Naive thymus-derived CD4-positive, alpha-beta T cell (primary cell): ENCODE measurements at regions not wholly inside any gene's neighbourhood (a gene's known extent, or its start where the extent isn't known, plus 50 kb on each side); places are given as distances from the start of the nearest gene placed in this dataset.

Source experiments
- ATAC-seq: fragments of 150-1000 bp; cut with Tn5 transposase; 2 replicates; pipeline ENCODE4 v1.10.0; 2021; ENCODE audit warnings: mild to moderate bottlenecking, moderate library complexity
- CTCF ChIA-PET: fragments of 350-600 bp; sonication (Branson Sonifier 250); formaldehyde crosslinking; loops from one replicate; lab custom pipeline; 2021; ENCODE audit warnings: antibody characterized with exemption; lab: Charles Lee
- POLR2A ChIA-PET: fragments of 350-600 bp; sonication (Branson Sonifier 250); formaldehyde crosslinking; loops from one replicate; lab custom pipeline; 2021; ENCODE audit warnings: antibody characterized with exemption, inconsistent platforms; lab: Charles Lee
- DNase-seq, 9 donors: peaks; one replicate each; pipeline versions ENCODE4 v3.0.0 to v3.0.0-alpha.2; 2020 to 2022; ENCODE audit warnings: mixed read lengths in 1 of 9
- H3K27ac ChIP-seq: one replicate; pipeline ENCODE4 v1.7.0; 2013; ENCODE audit warnings: mild to moderate bottlenecking, low read depth, low read length, moderate library complexity
- H3K27me3 ChIP-seq, 2 donors: one replicate each; pipeline ENCODE4 v1.7.0; 2013; ENCODE audit warnings: low read length in 2 of 2, mild to moderate bottlenecking in 2 of 2, moderate library complexity in 2 of 2; ENCODE audit not compliant: control insufficient read depth in 2 of 2, insufficient read depth in 2 of 2
- H3K36me3 ChIP-seq, 3 experiments: 1 replicate in 2 of 3; 2 replicates in 1 of 3; pipeline ENCODE4 v1.7.0; 2013; ENCODE audit warnings: low read length in 3 of 3, mild to moderate bottlenecking in 3 of 3, moderate library complexity in 1 of 3; ENCODE audit not compliant: insufficient read depth in 3 of 3, control insufficient read depth in 2 of 3
- H3K4me1 ChIP-seq, 2 donors: one replicate each; pipeline ENCODE4 v1.7.0; 2013; ENCODE audit warnings: low read length in 2 of 2, mild to moderate bottlenecking in 2 of 2, moderate library complexity in 1 of 2; ENCODE audit not compliant: control insufficient read depth in 2 of 2, insufficient read depth in 2 of 2
- H3K4me3 ChIP-seq: 2 replicates; pipeline ENCODE4 v1.7.0; 2013; ENCODE audit warnings: mild to moderate bottlenecking, low read length
- H3K9me3 ChIP-seq, 3 experiments: 1 replicate in 2 of 3; 2 replicates in 1 of 3; pipeline ENCODE4 v1.7.0; 2013; ENCODE audit warnings: low read length in 3 of 3; ENCODE audit not compliant: control insufficient read depth in 2 of 3
- H3K27ac Mint-ChIP-seq, 9 donors: one replicate each; pipeline ENCODE4 v1.8.0; 2020 to 2022; ENCODE audit warnings: mixed read lengths in 9 of 9, mild to moderate bottlenecking in 8 of 9, moderate library complexity in 5 of 9, inconsistent platforms in 2 of 9
- H3K27me3 Mint-ChIP-seq, 5 donors: one replicate each; pipeline ENCODE4 v1.8.0; 2021 to 2022; ENCODE audit warnings: mixed read lengths in 5 of 5, mild to moderate bottlenecking in 1 of 5
- H3K36me3 Mint-ChIP-seq, 5 donors: one replicate each; pipeline ENCODE4 v1.8.0; 2020 to 2022; ENCODE audit warnings: mixed read lengths in 5 of 5, mild to moderate bottlenecking in 3 of 5, inconsistent platforms in 1 of 5
- H3K4me1 Mint-ChIP-seq, 7 donors: one replicate each; pipeline ENCODE4 v1.8.0; 2020 to 2022; ENCODE audit warnings: mixed read lengths in 7 of 7, mild to moderate bottlenecking in 3 of 7, inconsistent platforms in 1 of 7
- H3K4me3 Mint-ChIP-seq, 10 donors: one replicate each; pipeline ENCODE4 v1.8.0; 2020 to 2022; ENCODE audit warnings: mild to moderate bottlenecking in 10 of 10, mixed read lengths in 10 of 10, moderate library complexity in 6 of 10, inconsistent platforms in 2 of 10
- H3K9me3 Mint-ChIP-seq, 11 donors: one replicate each; pipeline ENCODE4 v1.8.0; 2020 to 2022; ENCODE audit warnings: mixed read lengths in 11 of 11, mild to moderate bottlenecking in 4 of 11, inconsistent platforms in 1 of 11, moderate library complexity in 1 of 11
- intact Hi-C, 2 donors: fragments of 100-400 bp; cut with micrococcal nuclease; formaldehyde crosslinking; loops; one replicate each; pipeline ENCODE4 v1.15.1; 2023

DNA sequence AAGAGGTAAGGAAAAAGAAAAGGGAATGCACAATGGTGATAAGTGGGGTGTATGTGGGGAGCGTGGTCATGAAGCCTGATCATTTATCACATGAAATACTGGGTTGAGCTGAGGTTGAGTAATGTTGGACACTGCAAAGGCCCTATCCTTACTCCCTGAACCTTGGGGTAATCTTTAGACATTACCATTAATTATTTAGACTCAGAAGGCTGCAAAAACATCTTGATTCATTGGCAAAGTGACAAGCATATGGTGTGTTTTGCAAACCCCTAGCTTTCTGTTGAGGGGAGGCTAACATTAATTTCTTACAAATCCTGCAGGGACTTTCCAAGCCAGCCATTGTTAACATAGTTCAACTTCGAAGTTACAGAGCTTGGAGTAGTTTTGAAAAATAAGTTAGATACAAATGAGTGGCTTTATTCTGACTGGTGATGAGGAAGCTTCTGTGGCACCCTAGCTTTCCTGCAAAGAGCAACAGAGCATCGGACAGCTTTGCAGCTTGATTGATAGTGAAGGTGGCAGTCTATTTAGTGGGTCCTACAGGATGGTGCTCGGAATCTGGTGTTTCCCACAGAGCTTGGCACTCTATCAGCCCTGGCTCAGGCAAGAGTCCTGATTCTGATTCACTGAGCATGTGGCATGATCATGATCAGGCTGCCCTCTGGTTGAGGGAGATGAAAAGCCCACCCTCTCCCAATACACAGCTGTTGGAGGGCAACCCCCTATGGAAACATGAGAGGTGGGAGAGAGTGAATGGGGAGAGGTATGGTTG is 153.7 kb upstream of the NPVF start:
- POLR2A ChIA-PET: no interaction called here
- Mint-ChIP-seq H3K4me3 (no peak overlapping the region), H3K4me1 (peaks cover 0 to 2% (median 0%) of the 10 kb centered on the region in 7 donors)

DNA sequence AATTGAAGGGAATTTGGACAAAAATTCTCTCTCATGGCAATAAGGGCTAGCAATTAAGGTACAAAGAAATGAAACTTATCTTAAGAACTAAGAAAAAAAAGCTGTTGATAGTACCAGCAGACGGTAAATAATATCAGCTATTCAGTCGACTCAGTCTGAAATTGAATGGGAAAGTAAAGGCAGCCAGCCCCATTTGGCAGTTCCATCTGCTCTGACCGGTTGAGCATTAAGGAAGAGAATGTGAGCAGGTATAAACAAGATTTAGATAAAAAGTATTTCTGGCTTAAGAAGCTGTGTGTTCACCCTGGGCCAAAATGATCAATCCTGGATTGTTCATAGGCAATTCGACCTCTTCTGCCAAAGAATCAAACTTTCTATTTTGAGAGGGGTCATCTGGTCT is 154.6 kb upstream of the NPVF start:
- peaks cover 4 to 27% (median 12%) of the 10 kb centered on the region in 5 donors for H3K27me3 Mint-ChIP-seq
- no peak overlapping the region for H3K27ac ChIP-seq
- no peak overlapping the region for H3K27ac Mint-ChIP-seq
- no peaks in the 10 kb centered on the region for H3K36me3 ChIP-seq
- no peaks in the 10 kb centered on the region for H3K36me3 Mint-ChIP-seq
- no peaks in the 10 kb centered on the region for H3K27me3 ChIP-seq
- intact Hi-C loops: no loop called here
- no peaks in the 10 kb centered on the region for H3K9me3 Mint-ChIP-seq
- DNase-seq (no peak), ATAC-seq (no peak)
- POLR2A ChIA-PET: no interaction called here
- no peak overlapping the region for H3K4me3 ChIP-seq
- no peak overlapping the region for H3K4me3 Mint-ChIP-seq
- no peaks in the 10 kb centered on the region for H3K4me1 ChIP-seq
- no peaks in the 10 kb centered on the region for H3K9me3 ChIP-seq
- H3K4me1 Mint-ChIP-seq: peaks cover 0 to 2% (median 0%) of the 10 kb centered on the region in 7 donors
- CTCF ChIA-PET: interaction anchor here (0.6 to 1.8 kb wide), 2 partner anchors 78 to 185 kb away, joined by 3 to 6 read pairs; no protein-coding TSS in a partner anchor

More for the DNA sequence above, 153.7 kb upstream of the NPVF start:
- Histone ChIP-seq H3K4me3 (no peak overlapping the region), H3K9me3 (no peaks in the 10 kb centered on the region), H3K27me3 (no peaks in the 10 kb centered on the region), H3K4me1 (no peaks in the 10 kb centered on the region), H3K27ac (no peak overlapping the region), H3K36me3 (no peaks in the 10 kb centered on the region)
- Mint-ChIP-seq H3K27ac (no peak overlapping the region), H3K9me3 (no peaks in the 10 kb centered on the region), H3K27me3 (peaks cover 4 to 27% (median 12%) of the 10 kb centered on the region in 5 donors), H3K36me3 (no peaks in the 10 kb centered on the region)
- CTCF ChIA-PET: interaction anchor here (0.6 to 1.8 kb wide), 3 partner anchors 77 to 185 kb away, joined by 3 to 6 read pairs (median 3); no protein-coding TSS in a partner anchor
- ATAC-seq: no peak
- DNase-seq: no peak
- intact Hi-C loops: no loop called here

GRCh38 chr7:25383402-25383801 is 155.1 kb upstream of the NPVF start:
- H3K27ac ChIP-seq: no peak overlapping the region
- H3K27ac Mint-ChIP-seq: no peak overlapping the region
- no peaks in the 10 kb centered on the region for H3K27me3 ChIP-seq
- no peaks in the 10 kb centered on the region for H3K9me3 Mint-ChIP-seq
- ATAC-seq: no peak
- H3K4me3 Mint-ChIP-seq: no peak overlapping the region
- H3K4me1 ChIP-seq: no peaks in the 10 kb centered on the region
- H3K4me1 Mint-ChIP-seq: no peaks in the 10 kb centered on the region
- no peaks in the 10 kb centered on the region for H3K36me3 Mint-ChIP-seq
- DNase-seq: no peak
- ChIA-PET POLR2A (no interaction called here), CTCF (interaction anchor here (1.1 kb wide), 1 partner anchor 124 kb away, joined by 4 read pairs; no protein-coding TSS in a partner anchor)
- no peak overlapping the region for H3K4me3 ChIP-seq
- intact Hi-C loops: no loop called here
- no peaks in the 10 kb centered on the region for H3K9me3 ChIP-seq
- no peaks in the 10 kb centered on the region for H3K36me3 ChIP-seq
- peaks cover 4 to 23% (median 12%) of the 10 kb centered on the region in 5 donors for H3K27me3 Mint-ChIP-seq

DNA sequence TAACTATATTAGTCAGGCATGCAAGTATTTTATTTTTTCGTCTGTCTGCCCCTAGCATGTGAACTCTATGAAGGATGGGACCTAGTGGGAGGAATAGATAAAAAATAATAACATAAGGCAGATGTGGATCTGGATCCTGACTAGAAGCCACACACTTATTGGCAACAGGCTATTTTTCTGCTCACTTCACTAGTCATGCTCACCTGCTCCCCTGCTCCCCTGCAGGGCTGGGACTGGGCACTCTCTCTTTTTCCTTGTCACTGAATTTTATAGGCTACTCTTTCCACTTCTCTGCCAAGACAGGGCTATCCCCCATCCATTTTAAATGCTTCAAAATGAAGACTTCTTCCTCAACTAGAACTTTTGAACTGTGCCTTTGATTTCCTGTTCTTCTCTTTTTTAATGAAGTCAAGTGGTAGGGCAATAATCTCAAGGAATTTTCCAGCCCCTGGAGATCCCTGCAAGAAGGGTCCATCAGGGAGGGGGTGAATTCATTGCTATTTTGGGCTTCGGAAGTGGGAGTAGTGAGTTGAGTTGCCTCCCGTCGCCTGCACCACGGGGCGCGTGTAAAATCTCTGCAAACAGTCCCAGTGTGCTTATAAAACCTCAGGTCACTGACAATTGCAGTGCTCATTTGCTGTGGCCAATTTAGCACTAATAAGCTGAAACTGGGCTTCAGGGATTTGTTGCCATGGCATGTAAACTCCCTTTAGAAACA is 156.7 kb upstream of the NPVF start:
- intact Hi-C loops: no loop called here
- POLR2A ChIA-PET: no interaction called here

DNA sequence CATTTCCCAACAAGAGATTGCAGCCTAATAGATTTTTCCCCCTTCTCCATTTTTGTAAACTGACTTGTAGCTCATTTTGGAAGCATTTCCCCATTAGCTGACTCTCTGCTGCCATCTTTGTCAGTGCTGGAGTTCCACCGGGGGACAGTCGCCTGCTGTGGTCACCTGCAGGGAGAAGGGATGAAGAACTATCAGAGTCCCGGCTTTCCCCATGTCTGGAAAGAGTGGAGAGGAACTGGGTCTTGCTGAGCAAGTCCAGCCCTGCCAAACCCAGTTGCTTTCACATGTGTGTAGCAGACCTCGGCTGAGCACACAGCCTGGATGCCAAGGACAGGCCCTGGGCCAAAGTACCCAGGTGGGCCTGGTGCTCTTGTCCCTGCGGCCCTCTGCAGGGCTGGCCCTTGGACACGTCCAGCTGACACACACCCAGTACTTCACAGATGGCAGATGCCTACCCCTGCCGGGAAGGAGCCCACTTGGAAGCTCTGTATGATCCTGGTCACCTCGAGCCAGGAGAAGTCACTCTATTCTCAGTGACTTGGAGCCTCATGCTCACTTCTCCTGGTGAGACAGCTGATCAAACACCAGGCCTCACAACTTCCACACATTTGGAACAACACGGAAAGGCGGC is 157.3 kb upstream of the NPVF start:
- no peaks in the 10 kb centered on the region for H3K36me3 Mint-ChIP-seq
- peaks cover 0 to 32% (median 6%) of the 10 kb centered on the region in 5 donors for H3K27me3 Mint-ChIP-seq

More for the DNA sequence above, 156.7 kb upstream of the NPVF start:
- H3K4me3 Mint-ChIP-seq: no peak overlapping the region
- ATAC-seq (no peak), DNase-seq (no peak)
- Histone ChIP-seq H3K4me1 (no peaks in the 10 kb centered on the region), H3K27me3 (no peaks in the 10 kb centered on the region), H3K36me3 (no peaks in the 10 kb centered on the region), H3K4me3 (no peak overlapping the region), H3K9me3 (no peaks in the 10 kb centered on the region), H3K27ac (no peak overlapping the region)
- H3K27me3 Mint-ChIP-seq: peaks cover 4 to 29% (median 6%) of the 10 kb centered on the region in 5 donors
- H3K36me3 Mint-ChIP-seq: no peaks in the 10 kb centered on the region
- CTCF ChIA-PET: interaction anchor here (1.6 kb wide), 1 partner anchor 181 kb away, joined by 6 read pairs; no protein-coding TSS in a partner anchor
- H3K9me3 Mint-ChIP-seq: no peaks in the 10 kb centered on the region
- H3K27ac Mint-ChIP-seq: no peak overlapping the region
- peaks cover 0 to 6% (median 0%) of the 10 kb centered on the region in 7 donors for H3K4me1 Mint-ChIP-seq

GRCh38 chr7:25386311-25386744 is 158.0 kb upstream of the NPVF start:
- no peak overlapping the region for H3K27ac Mint-ChIP-seq
- POLR2A ChIA-PET: no interaction called here
- no peaks in the 10 kb centered on the region for H3K36me3 Mint-ChIP-seq
- ATAC-seq (no peak), DNase-seq (no peak)
- CTCF ChIA-PET: interaction anchor here (0.6 to 1.6 kb wide), 5 partner anchors 125 to 1413 kb away, joined by 3 to 6 read pairs (median 3); no protein-coding TSS in a partner anchor
- no peak overlapping the region for H3K4me3 Mint-ChIP-seq
- Histone ChIP-seq H3K4me3 (no peak overlapping the region), H3K27ac (no peak overlapping the region), H3K36me3 (no peaks in the 10 kb centered on the region), H3K27me3 (no peaks in the 10 kb centered on the region), H3K9me3 (no peaks in the 10 kb centered on the region), H3K4me1 (no peaks in the 10 kb centered on the region)
- intact Hi-C loops: no loop called here
- peaks cover 0 to 30% (median 6%) of the 10 kb centered on the region in 5 donors for H3K27me3 Mint-ChIP-seq
- peaks cover 0 to 9% (median 0%) of the 10 kb centered on the region in 7 donors for H3K4me1 Mint-ChIP-seq
- no peaks in the 10 kb centered on the region for H3K9me3 Mint-ChIP-seq

More for the DNA sequence above, 157.3 kb upstream of the NPVF start:
- Histone ChIP-seq H3K36me3 (no peaks in the 10 kb centered on the region), H3K9me3 (no peaks in the 10 kb centered on the region), H3K4me1 (no peaks in the 10 kb centered on the region), H3K27ac (no peak overlapping the region), H3K27me3 (no peaks in the 10 kb centered on the region), H3K4me3 (no peak overlapping the region)
- intact Hi-C loops: no loop called here
- H3K4me1 Mint-ChIP-seq: peaks cover 0 to 9% (median 0%) of the 10 kb centered on the region in 7 donors
- H3K4me3 Mint-ChIP-seq: no peak overlapping the region
- ATAC-seq (no peak), DNase-seq (no peak)
- ChIA-PET CTCF (interaction anchor here (0.6 to 1.6 kb wide), 3 partner anchors 127 to 1414 kb away, joined by 3 to 6 read pairs (median 5); no protein-coding TSS in a partner anchor), POLR2A (no interaction called here)
- no peak overlapping the region for H3K27ac Mint-ChIP-seq
- no peaks in the 10 kb centered on the region for H3K9me3 Mint-ChIP-seq
